NB4 (cell line): ENCODE measurements at regions not wholly inside any gene's neighbourhood (a gene's known extent, or its start where the extent isn't known, plus 50 kb on each side); places are given as distances from the start of the nearest gene placed in this dataset.

ENCODE experiments used
- MYC ChIP-seq: IDR thresholded peaks from 2 replicates; pipeline ENCODE4 v1.6.1; 2011; ENCODE audit warnings: low read depth, low read length
- POLR2A ChIP-seq: IDR thresholded peaks from 2 replicates; pipeline ENCODE4 v1.6.1; 2011; ENCODE audit warnings: mild to moderate bottlenecking; ENCODE audit not compliant: insufficient read length; ENCODE audit errors: extremely low read depth
- TF ChIP-seq, protein P1 (sequence below): IDR thresholded peaks from one replicate; pipeline ENCODE4 v1.5.1; 2012; ENCODE audit warnings: low read depth, low read length

- TF ChIP-seq, protein P1, sequence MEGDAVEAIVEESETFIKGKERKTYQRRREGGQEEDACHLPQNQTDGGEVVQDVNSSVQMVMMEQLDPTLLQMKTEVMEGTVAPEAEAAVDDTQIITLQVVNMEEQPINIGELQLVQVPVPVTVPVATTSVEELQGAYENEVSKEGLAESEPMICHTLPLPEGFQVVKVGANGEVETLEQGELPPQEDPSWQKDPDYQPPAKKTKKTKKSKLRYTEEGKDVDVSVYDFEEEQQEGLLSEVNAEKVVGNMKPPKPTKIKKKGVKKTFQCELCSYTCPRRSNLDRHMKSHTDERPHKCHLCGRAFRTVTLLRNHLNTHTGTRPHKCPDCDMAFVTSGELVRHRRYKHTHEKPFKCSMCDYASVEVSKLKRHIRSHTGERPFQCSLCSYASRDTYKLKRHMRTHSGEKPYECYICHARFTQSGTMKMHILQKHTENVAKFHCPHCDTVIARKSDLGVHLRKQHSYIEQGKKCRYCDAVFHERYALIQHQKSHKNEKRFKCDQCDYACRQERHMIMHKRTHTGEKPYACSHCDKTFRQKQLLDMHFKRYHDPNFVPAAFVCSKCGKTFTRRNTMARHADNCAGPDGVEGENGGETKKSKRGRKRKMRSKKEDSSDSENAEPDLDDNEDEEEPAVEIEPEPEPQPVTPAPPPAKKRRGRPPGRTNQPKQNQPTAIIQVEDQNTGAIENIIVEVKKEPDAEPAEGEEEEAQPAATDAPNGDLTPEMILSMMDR, result no peak
- TF ChIP-seq MYC (no peak), POLR2A (no peak)
These were observed 127.7 kb upstream of the ZNF536 start for GRCh38 chr19:30244533-30244932.
